Hematopoietic multipotent progenitor cell treated with erythropoietin and hydrocortisone succinate and interleukin-3 and kit ligand, for 17 days (in vitro differentiated cells): ENCODE measurements at regions not wholly inside any gene's neighbourhood (a gene's known extent, or its start where the extent isn't known, plus 50 kb on each side); places are given as distances from the start of the nearest gene placed in this dataset.

Source experiments
- DNase-seq: peaks from one replicate; pipeline ENCODE4 v3.0.0-alpha.2; 2015; ENCODE audit warnings: low spot score

GRCh38 chr12:41981013-41981412, 163.7 kb downstream of the GXYLT1 start:
- DNase-seq = no peak

- no peak for DNase-seq
Measured at GRCh38 chr12:41980390-41980789, 164.3 kb downstream of the GXYLT1 start.

GRCh38 chr12:41979574-41979973, 165.1 kb downstream of the GXYLT1 start:
- DNase-seq = no peak

GRCh38 chr12:41972598-41972997, 172.1 kb downstream of the GXYLT1 start:
- no peak for DNase-seq

GRCh38 chr12:41972196-41972595, 172.5 kb downstream of the GXYLT1 start:
- DNase-seq = no peak

GRCh38 chr12:41970744-41971143, 173.9 kb downstream of the GXYLT1 start:
- DNase-seq = no peak

GRCh38 chr12:41968599-41968998, 176.1 kb downstream of the GXYLT1 start:
- no peak for DNase-seq

GRCh38 chr12:41967668-41968500, 176.8 kb downstream of the GXYLT1 start:
- DNase-seq = no peak

GRCh38 chr12:41966916-41967315, 177.8 kb downstream of the GXYLT1 start:
- no peak for DNase-seq

- DNase-seq = no peak
Measured at GRCh38 chr12:41966001-41966400, 178.7 kb downstream of the GXYLT1 start.

GRCh38 chr12:41963398-41963797, 181.3 kb downstream of the GXYLT1 start:
- no peak for DNase-seq

- DNase-seq = no peak
Measured at GRCh38 chr12:41962171-41962572, 182.5 kb downstream of the GXYLT1 start.

- DNase-seq = no peak
Measured at GRCh38 chr12:41959271-41959670, 185.4 kb downstream of the GXYLT1 start.

- DNase-seq = no peak
Measured at GRCh38 chr12:41956353-41956752, 188.3 kb downstream of the GXYLT1 start.

GRCh38 chr12:41950455-41950854, 194.2 kb downstream of the GXYLT1 start:
- no peak for DNase-seq

GRCh38 chr12:41946106-41946505, 198.6 kb downstream of the GXYLT1 start:
- no peak for DNase-seq

- DNase-seq = no peak
Measured at GRCh38 chr12:41944216-41944615, 200.5 kb downstream of the GXYLT1 start.

GRCh38 chr12:41943671-41944070, 201.0 kb downstream of the GXYLT1 start:
- DNase-seq = no peak

- no peak for DNase-seq
Measured at GRCh38 chr12:41942354-41942753, 202.3 kb downstream of the GXYLT1 start.

GRCh38 chr12:41941079-41941478, 203.6 kb downstream of the GXYLT1 start:
- DNase-seq = no peak

- DNase-seq = no peak
Measured at GRCh38 chr12:41940571-41940970, 204.1 kb downstream of the GXYLT1 start.

- DNase-seq = no peak
Measured at GRCh38 chr12:41936333-41936732, 208.3 kb downstream of the GXYLT1 start.

GRCh38 chr12:41935911-41936310, 208.8 kb downstream of the GXYLT1 start:
- no peak for DNase-seq

GRCh38 chr12:41932470-41932991, 212.1 kb downstream of the GXYLT1 start:
- no peak for DNase-seq
